Stimulated activated CD8-positive, alpha-beta memory T cell treated with anti-CD3 and anti-CD28 coated beads, Interleukin-4, amount 100 ng/mL, for 1 hour (primary cell): ENCODE measurements at regions not wholly inside any gene's neighbourhood (a gene's known extent, or its start where the extent isn't known, plus 50 kb on each side); places are given as distances from the start of the nearest gene placed in this dataset.
A peak's percentile ranks its signal among the peaks of the same experiment; 100 is the strongest.
"Not testable (repeated sequence)": the region's sequence is repeated elsewhere in the genome, so short reads cannot be mapped to it uniquely, and the experiment has no call there.

ENCODE experiments used
- DNase-seq, 2 donors: peaks; one replicate each; pipeline ENCODE4 v3.0.0-alpha.2; 2020; ENCODE audit warnings: low read depth in 2 of 2, low spot score in 1 of 2

GRCh38 chr3:125697126-125697525 is 101.8 kb upstream of the OSBPL11 start:
- not testable (repeated sequence) for DNase-seq

GRCh38 chr3:125697979-125698640 is 102.8 kb upstream of the OSBPL11 start:
- DNase-seq, result not testable (repeated sequence)

- no peak for DNase-seq
Measured at GRCh38 chr3:125715651-125716050, 120.4 kb upstream of the OSBPL11 start.

- DNase-seq, result not testable (repeated sequence)
Measured at GRCh38 chr3:125732151-125732550, 136.9 kb upstream of the OSBPL11 start.

- DNase-seq, result not testable (repeated sequence)
Measured at GRCh38 chr3:125741991-125742718, 146.9 kb upstream of the OSBPL11 start.

GRCh38 chr3:125742845-125743244 is 147.5 kb upstream of the OSBPL11 start:
- not testable (repeated sequence) for DNase-seq

- not testable (repeated sequence) for DNase-seq
Measured at GRCh38 chr3:125757050-125757449, 161.8 kb upstream of the OSBPL11 start.

GRCh38 chr3:125758641-125759130 is 163.4 kb upstream of the OSBPL11 start:
- DNase-seq, result not testable (repeated sequence)

- not testable (repeated sequence) for DNase-seq
Measured at GRCh38 chr3:125762601-125763000, 167.3 kb upstream of the OSBPL11 start.

GRCh38 chr3:125766285-125766826 is 171.1 kb upstream of the OSBPL11 start:
- peak; percentile 6 to 24 for DNase-seq

- DNase-seq, result not testable (repeated sequence)
Measured at GRCh38 chr3:125766931-125767330, 171.6 kb upstream of the OSBPL11 start.

GRCh38 chr3:125767641-125768040 is 172.3 kb upstream of the OSBPL11 start:
- DNase-seq, result no peak

GRCh38 chr3:125768821-125769220 is 173.5 kb upstream of the OSBPL11 start:
- not testable (repeated sequence) for DNase-seq

- not testable (repeated sequence) for DNase-seq
Measured at GRCh38 chr3:125771506-125771905, 176.2 kb upstream of the OSBPL11 start.

- DNase-seq, result not testable (repeated sequence)
Measured at GRCh38 chr3:125774433-125775034, 179.2 kb upstream of the OSBPL11 start.

- not testable (repeated sequence) for DNase-seq
Measured at GRCh38 chr3:125775106-125775505, 179.8 kb upstream of the OSBPL11 start.

GRCh38 chr3:125775606-125776294 is 180.5 kb upstream of the OSBPL11 start:
- not testable (repeated sequence) for DNase-seq

- DNase-seq, result not testable (repeated sequence)
Measured at GRCh38 chr3:125779276-125779675, 184.0 kb upstream of the OSBPL11 start.

GRCh38 chr3:125779918-125780317 is 184.6 kb upstream of the OSBPL11 start:
- not testable (repeated sequence) for DNase-seq

- not testable (repeated sequence) for DNase-seq
Measured at GRCh38 chr3:125781678-125782077, 186.4 kb upstream of the OSBPL11 start.

GRCh38 chr3:125790312-125790711 is 178.7 kb upstream of the ROPN1B start:
- DNase-seq, result not testable (repeated sequence)
